ENCODE measurements at regions not wholly inside any gene's neighbourhood (a gene's known extent, or its start where the extent isn't known, plus 50 kb on each side); places are given as distances from the start of the nearest gene placed in this dataset.

DNA sequence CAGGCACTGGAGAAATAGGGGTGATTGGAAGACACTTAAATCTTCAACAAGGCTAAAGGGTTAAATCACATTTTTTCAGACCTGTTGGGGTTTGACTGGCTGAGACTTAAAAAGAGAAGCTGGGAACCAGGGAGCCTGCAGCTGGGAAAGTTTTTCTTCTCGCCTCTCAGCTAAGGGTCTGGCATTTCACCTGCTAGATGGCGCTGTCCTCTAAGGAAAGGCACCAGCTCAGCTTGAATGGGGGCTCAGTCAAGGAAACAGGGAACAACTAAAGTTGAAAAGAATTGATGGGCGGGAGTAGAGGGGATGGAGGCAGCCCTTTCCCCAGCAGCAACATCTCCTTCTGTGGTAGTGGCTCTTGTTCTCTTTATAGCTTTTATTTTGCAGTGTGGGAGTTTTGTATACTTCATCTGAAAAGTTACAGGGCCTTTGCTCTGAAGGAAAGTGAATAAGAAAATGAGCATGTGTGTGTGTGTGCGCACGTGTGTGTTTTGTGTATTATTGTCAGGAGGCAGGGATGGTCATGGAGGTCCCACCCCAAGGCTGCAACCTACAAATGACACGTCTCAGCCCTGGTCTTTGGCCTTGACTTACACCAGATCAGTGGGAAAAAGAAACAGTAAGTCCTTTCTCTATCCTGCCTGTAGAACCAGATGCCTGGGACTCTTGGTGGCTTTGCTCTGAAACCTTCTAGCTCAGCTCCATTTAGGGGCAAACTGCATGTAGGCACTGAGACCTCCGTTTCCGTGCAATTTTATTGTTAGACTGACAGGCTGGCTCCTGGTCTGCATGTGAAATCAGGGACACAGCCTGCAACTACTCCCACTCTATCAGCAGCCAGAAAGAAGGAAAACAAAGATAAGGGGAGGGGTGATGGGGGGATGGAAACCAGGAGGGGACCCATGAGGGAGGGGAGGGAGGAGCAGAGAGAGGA lies 316.2 kb upstream of the CLINT1 start:
- peak; percentile 6 for DNase-seq

DNA sequence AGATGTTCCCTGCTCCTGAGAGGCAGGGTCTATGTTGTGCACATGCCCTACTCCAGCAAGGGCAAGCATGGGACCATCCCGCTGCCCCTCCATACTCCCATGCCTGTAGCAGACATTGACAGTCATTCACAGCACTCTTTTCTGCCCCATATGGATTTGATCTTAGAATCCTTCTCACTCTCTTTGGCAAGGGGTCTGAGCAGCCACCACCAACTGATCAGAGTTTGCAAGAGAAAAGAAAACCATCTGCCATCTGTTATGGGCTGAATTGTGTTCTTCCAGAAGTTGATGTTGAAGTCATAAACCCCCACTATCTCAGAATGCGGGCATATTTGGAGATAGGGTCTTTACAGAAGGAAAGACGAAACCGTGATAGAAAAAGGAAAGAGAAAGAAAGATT lies 315.1 kb upstream of the CLINT1 start:
- DNase-seq: no peak

DNA sequence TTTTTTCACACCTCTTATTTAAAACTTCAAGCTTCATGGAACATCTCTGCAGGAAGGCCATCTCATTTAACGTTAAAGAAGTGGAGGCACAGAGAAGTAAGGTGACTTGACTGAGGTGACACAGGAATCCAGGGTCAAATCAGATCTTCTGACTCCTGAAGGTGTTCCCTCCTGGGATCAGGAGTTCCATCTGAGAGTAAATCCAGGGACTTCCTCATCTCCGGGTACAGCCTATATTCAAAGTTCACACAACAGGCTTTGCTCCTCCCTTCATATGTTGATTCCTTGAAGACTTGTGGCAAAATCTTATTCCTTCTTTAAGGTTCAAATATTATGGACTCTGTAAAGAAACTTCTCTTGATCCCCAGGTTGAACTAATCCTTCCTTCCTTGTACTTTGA lies 313.1 kb upstream of the CLINT1 start:
- DNase-seq: no peak

DNA sequence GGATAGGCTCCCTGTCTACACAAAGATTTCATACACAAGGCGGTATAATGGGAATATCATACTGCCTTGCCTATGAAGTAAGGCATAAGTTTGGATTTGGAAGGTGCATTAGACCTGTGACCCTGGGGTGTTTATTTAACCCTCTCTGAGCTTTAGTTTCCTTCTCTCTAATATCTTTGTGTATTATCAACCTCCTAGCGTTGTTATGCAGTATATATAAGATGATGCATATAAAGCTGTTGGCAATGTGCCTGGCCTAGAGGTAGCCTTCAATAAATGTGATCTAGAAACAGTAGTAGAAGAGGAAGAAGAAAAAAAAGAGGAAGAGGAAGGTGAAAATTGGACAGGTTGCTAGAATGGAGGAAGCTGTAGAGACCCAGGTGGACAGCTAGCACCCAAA lies 311.6 kb upstream of the CLINT1 start:
- no peak for DNase-seq

DNA sequence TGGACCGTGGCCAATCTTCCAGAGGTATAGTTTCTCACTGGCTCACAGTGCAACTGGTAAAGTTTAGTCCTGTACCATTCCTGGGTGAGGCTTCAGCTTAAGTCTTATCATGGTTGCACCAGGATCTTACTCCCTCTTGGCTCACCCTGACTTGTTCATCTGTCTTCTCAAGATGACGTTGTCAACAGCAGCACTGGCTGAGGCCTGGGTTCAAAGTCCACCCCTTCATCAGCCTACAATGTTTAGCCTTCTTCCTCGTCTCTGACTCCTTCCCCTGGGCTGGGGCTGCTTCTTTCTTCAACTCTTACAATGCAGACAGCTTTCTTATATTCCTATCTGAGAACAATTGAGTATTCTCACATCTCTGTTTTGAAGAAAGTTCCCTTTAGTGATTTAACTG lies 311.1 kb upstream of the CLINT1 start:
- DNase-seq: no peak

DNA sequence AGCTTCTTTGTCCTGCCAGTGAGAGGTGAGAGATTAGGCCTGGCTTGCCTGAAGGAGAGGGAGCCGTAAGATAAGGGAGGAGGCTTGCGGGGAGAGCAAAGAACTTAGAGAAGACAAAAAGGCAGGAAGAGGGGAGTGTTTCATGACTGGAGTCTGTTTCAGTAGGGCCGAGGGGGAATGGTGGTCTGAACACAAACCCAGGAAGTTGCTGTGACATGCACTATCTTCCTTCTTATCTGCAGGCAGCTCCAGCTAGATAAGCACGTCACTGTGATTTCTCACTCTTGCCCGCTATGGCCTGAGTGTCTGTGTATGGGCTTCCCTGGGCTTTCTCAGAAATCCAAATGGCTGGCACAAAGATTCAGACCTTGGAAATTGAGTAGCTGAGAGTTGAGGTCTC lies 307.5 kb upstream of the CLINT1 start:
- no peak for DNase-seq

DNA sequence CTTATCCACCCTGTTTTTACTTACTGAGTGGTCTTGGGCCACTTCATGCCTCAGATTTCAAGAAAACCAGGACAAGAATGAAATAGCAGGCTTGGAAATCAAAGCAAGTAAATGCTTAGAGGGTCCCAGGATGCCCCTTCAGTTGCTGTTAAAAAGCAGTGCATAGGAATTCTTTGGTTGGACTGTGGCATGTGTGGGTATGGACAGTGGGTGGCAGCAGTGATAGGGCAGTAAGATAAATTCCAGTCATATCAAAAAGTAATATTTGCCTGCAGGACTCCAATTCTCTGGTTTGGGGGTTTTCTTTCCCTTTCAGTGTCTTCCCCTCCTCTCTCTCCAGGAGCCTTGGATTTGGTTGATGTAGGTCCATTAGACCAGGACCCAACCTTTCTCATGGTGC lies 306.7 kb upstream of the CLINT1 start:
- no peak for DNase-seq

DNA sequence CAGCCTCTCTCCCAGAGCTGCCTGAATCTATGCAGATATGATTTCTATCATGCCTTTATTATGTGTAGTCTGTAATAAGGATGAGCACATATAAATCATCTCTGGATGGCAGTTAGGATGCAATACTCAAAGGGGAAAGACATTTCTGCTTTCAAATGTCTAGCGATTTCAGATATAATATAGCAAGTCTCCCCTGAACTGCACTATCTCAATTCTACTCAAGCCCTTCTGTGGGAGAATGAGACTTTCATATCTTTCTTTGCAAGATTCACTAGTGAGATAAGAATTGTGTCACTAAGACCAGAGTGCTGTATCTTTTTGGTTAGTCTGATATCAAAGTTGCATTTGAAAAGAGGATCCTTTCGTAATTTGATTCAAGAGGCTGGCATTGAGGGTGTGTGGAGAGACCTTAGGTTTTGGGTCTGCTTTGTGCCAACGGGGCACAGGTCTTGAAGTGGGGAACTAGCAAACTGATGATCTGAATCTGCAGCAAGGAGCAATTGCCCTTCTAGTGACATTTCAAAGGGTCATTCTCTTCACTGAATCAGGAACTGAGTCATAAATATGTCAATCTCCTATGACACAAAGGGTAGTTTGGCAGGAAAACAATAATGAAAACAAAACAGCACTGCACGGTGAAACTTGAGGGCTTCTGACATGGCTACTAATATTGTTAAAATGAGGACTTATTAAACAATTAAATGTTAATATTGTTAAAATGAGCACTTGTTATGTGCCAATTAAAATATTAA lies 305.5 kb upstream of the CLINT1 start:
- DNase-seq: no peak

DNA sequence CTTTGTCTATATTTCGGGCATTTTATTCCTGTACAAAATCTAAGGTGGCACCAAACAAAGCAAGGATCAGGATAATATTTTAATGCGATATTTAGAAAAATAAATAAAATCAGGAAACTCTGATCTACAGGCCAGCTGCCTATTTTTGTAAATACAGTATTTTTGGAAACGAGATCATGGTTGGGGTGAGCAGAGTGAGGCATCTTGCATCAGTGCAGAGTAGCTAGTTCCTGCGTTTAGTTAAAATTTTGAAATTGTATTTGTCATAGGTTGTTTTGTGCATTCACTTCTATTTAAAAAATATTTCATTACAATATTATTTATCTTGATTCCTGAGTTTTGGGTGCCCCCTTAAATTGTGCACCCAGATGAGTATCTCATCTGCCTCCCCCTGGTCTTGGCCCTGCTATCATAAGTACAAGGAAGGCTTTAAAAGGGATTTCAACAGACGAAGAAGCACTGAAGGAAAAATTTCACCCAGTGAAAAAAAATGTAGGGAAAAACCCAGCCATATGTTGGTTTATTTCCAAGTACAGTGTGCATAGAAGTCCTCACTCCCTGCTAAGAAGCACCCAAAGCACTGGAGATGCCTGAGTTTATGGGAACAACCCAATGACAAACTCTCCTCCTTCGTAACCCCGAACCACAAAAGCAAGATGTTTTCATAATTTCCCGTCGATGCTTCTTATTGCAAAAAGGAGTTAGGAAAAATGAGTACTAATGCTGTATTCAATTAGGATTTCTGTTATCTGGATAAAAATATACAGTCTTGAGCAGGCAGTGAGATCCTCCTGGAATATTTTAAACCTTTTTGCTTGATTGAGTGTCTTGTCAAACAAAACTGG lies 304.7 kb upstream of the CLINT1 start:
- no peak for DNase-seq

DNA sequence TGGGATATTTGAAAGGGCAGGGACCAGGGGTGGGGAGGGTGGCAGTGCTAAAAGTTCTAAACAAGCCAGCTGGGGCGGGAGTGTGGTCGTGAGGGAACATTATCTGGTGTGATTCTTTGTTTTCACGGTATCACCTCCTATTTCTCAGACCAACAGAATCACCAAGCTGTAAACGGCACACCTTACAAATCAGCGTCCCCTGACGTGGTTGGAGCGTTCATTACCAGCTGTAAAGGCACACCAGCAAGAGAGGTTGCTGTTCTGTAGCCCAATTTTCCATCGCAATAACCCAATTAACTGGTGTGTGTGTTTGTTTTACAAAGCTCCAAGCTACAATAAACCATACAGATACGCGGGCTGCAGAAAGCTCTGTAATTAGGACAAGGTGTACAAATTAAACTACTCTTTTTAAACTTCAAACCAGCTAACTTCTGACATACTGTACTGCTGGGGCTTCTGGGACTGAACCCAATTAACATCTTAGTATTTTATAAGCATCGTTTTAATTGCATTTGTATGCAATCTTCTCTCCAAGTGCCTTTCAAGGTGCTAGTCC lies 303.6 kb upstream of the CLINT1 start:
- DNase-seq: no peak

DNA sequence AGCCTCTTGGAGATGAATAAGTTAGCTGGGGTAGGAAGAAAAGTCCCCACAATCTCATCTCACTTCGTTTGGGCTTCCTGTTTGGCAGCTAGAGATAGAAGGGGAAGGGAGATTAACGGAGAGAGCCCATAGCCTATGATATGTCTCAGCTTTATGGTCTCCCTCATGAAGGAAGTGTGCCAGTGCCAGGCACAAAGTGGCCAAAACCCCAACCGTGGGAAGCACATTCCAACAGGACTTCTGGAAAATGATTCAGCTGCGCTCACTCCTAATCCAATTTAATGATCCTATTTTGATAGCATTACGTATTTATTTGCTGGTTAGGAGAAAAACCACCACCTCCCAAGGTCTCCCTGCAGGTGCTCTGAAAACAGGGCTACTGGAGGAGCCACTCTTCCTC lies 303.1 kb upstream of the CLINT1 start:
- no peak for DNase-seq

DNA sequence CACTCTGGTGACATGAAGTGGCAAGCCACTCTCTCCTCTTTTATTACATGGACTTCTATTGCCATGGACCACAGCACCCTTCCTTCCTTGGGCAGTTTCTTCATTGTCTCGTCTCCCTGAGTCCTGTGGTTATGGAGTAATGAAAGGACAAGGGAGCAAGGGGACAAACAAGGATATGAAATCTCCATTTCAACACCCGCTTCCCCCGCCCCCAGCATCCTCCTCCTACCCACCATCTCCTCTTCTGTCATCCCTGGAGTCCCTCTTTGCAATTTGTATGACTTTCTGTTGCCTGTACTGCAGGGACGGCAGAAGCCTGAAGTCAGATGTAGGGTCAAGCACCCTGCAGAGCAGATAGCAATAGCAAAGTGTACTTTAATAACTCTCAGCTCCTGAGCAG lies 300.7 kb upstream of the CLINT1 start:
- no peak for DNase-seq

DNA sequence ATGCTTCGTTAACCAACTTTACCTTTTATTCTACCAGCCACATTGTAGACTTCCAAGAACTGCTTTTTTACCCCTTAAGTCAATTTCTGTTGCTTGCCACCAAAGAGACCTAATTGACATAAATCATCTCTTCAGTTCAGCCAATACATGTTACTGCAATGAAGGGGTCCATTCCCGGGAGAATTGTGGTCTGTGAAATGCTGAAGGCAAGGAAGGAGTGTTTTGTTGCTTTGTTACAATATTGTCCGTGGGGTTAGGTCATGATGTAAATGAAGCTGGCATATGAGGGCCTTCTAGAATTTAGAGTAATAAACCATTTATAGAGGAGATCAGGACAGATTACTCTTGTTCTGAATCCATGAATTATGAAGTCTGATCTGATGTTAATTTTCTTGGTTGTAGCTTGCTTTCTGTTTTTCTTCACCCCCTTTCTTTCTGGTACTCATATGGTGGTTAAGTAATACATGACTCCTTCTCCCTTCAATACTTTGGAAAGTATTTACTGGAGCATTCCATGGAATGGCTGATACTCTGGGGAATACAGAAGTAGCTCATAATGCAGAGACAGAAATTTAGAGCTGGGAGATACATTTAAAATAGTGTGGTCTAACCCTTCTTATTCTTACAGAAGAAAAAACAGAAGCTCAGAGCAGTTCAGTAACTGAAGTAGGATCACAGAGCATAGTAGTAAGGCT lies 297.0 kb upstream of the CLINT1 start:
- DNase-seq: no peak

DNA sequence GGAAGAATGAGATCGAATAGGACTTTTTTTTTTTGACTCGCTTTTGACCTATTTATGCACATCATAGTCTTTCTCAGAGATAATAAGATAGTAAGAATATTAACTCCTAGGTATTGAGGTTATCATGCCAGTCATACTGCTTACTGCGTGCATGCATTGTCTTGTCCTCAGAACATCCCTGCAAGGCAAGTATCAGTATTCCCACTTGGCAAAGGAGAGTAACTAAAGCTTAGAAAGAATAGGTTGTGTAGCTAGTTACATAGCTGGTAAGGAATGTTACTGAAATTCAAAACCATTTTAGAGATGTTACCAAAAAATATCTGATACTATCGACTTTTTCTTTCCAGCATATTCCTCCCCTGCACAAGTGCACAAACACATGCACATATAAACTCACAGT lies 296.1 kb upstream of the CLINT1 start:
- no peak for DNase-seq

DNA sequence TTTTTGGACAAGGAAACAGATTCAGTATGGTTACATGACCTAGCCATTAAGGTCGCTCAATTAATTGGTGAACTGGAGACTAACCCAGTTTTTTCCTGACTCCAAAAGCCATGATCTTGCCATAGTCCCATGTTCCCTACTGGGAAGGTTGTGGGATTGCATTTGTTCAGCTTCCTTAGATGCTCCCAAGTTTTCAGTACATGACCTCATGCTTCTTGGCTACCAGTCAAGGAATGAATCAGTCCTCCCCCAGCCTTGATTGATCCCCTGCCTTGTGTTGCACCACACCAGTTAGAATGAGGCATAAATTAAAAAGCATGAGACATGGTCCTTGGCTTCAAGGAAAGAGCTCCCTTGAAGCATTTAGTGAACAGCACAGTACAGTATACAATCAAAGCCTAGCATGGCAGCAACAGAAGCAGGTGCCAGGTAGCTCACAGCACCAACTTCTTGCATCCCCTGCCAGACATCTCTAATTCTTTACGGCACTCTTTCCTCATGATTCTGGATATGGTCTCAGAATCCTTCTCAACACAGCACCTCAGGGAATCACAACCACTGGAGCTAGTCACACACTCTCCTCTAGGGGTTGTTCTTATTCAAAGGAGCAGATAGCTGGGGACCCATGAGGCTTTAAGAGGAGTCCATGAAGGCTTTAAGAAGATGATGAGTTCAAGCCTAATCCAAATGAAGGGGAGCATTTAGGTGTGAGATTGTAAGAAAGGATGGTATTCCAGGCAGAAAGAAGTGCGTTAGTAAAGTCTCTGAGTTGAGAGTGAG lies 295.5 kb upstream of the CLINT1 start:
- no peak for DNase-seq

DNA sequence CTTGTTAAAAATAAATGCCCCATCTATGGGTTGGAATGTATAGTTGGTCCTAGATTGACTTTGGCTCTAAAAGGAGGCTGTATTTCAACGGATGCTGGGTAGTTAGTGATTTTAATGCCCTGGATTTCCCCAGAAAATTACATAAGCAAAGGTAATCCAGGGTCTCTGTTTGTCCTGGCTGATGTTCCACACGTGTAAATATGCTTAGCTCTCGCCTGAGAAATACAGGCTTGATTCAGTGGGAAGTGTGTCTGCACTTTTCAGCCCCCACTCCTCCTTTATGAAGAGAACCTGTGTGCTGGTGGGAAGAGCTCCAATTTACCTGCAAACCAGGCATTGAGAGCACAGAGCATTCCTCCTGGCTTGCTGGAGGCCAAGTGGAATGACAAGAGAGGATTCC lies 294.6 kb upstream of the CLINT1 start:
- no peak for DNase-seq

DNA sequence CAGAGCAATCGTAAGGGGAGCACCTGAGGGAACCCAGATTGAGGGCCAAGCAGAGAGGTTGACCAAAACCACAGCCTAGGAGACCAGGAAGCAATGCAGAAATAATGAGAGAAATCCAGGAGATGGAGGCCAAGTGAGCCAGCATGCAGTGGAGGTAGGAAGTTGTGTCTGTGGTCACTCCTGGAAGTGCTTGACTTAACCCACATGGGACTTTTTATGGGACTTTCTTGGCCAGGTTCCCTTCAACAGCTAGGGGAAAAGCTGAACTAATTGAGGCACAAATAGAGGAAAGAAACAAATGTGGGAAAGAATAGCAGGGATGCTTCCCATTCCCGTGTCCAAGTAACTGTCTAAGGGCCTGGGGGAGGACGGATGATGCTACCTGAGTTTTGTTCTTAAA lies 293.2 kb upstream of the CLINT1 start:
- DNase-seq: no peak

DNA sequence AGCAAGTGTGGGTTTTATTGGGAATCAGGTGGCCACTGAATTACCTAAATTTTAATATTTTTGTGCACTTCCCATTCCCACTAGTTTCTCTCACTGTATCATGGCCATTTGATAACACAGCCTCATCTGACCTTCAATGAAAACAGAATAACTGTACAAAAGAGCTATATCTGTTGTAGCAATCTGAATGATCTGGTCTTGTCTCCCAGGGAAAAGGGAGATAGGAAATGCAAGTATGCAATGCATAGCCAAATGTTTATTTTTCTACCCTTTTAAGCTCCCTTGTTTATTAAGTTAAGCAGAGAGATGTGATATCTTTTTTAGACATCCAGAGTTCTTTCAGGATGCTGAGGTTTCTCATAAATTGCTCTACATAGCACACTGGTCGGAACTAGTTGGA lies 288.3 kb upstream of the CLINT1 start:
- no peak for DNase-seq

DNA sequence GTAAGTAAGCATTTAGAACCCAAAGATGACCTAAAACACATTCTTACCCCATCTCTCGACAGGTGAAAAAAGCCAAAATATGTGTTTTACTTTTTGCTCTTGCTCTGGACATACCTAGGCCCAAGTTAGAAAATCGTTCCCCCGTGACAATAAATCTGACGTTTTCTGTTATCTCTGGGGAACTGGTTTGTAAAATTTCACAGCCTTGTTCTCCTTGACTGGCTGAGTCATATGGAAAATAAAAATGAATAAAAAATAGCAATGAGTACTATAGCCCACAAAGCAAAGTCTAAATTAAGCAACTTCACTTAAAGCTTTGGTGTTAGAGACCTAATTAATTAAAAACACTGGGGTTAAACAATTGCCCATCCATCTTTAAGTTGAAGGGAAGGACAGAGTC lies 286.9 kb upstream of the CLINT1 start:
- DNase-seq: no peak

DNA sequence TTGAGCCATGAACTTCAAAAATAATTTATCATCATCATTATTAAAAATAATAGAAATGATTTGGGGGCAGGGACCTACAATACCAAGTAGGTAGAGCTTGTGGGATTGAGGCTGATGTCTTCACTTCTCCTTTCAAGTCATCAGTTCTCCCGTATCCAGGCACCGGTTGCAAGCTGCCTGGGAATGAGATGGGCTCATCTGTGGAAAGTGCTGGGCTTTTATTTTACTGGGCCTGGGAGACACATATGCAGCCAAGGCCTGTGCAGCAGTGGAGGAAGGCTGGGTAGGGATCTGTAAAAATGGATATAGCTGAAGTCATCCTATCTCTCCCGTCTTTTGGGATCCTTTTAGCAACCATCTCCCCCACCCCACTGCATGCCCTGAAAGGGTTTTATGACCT lies 284.1 kb upstream of the CLINT1 start:
- DNase-seq: no peak

DNA sequence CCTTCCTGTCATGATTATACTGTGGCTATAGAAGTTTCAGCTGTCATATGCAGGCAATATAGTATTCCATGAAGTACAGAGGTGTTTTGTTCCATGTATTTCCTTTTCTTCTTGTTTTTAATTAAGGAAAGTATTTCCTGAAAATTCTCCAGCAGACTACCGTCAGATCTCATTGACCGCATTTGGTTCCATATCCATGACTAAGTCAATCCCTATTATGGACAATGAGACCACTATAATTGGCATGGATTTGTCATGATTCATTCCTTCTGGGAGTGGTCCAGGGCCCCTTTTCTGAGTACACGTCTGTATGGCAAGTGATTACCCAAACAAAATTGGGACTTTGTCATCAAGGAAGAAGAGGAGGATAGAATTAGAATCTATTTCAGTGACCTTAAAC lies 283.2 kb upstream of the CLINT1 start:
- no peak for DNase-seq

Data from SHP77 treated with DMSO at 0.1 percent for 48 hours (cell line).